ENCODE measurements at regions not wholly inside any gene's neighbourhood (a gene's known extent, or its start where the extent isn't known, plus 50 kb on each side); places are given as distances from the start of the nearest gene placed in this dataset.

DNA sequence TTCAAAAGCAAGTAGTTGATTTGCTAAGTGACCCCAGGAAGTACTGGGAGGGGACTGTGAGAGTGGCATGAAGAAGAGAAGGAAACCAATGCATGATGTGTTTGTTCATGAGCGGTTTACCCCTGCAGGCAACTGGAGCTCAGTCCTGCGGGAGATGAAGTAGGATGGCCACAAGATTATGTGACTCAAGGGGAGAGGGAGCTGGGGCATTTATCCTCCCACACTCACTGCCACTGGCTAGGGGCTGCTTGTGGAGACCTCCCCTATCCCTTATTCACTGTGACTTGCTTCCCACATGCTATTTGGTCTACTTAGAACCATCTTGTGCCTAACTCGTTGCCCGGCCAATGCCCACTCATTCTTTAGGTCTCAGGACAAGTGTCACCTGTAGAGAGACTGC is 60.6 kb upstream of the TRIO start:
- TF ChIP-seq POLR2A (IDR thresholded peaks at IDR 0.05) (no peak), POLR2AphosphoS5 (IDR thresholded peaks at IDR 0.05) (no peak)
- TF ChIP-seq, protein P1, sequence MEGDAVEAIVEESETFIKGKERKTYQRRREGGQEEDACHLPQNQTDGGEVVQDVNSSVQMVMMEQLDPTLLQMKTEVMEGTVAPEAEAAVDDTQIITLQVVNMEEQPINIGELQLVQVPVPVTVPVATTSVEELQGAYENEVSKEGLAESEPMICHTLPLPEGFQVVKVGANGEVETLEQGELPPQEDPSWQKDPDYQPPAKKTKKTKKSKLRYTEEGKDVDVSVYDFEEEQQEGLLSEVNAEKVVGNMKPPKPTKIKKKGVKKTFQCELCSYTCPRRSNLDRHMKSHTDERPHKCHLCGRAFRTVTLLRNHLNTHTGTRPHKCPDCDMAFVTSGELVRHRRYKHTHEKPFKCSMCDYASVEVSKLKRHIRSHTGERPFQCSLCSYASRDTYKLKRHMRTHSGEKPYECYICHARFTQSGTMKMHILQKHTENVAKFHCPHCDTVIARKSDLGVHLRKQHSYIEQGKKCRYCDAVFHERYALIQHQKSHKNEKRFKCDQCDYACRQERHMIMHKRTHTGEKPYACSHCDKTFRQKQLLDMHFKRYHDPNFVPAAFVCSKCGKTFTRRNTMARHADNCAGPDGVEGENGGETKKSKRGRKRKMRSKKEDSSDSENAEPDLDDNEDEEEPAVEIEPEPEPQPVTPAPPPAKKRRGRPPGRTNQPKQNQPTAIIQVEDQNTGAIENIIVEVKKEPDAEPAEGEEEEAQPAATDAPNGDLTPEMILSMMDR (IDR thresholded peaks at IDR 0.05): no peak
- H3K27me3 ChIP-seq: no peaks in the 10 kb centered on the region
- no peaks in the 10 kb centered on the region for H3K4me1 ChIP-seq
- H3K4me3 ChIP-seq: no peak overlapping the region
- no peak overlapping the region for H3K27ac ChIP-seq
- H3K9me3 ChIP-seq: no peaks in the 10 kb centered on the region
- DNase-seq (ENCODE audit: low spot score in 2 of 2): no peak
- intact Hi-C loops (cut with DNase I; ENCODE audit: low total_unique reads): no loop called here
- no peaks in the 10 kb centered on the region for H3K36me3 ChIP-seq

DNA sequence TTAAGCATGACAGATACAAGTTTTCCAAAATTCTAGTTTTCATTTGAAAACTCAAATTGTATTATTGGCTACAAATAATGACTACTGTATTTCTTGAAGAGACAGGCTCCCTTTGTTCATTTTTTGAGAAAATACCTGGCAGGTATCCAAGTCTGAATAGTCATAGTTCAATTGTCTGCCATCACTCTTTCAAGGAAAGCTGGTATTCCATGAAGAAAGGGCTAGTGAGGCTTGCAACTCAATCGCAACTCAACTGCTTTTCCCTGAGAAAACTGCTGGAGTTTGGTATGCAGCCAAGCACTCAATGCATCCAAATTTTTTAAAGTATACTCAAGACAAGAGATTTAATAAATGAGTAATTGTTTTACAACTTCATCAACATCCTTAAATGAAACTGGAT is 61.4 kb upstream of the TRIO start:
- Histone ChIP-seq H3K27ac (no peak overlapping the region), H3K36me3 (no peaks in the 10 kb centered on the region), H3K4me1 (no peaks in the 10 kb centered on the region), H3K27me3 (no peaks in the 10 kb centered on the region), H3K9me3 (no peaks in the 10 kb centered on the region), H3K4me3 (no peak overlapping the region)
- intact Hi-C loops (cut with DNase I; ENCODE audit: low total_unique reads): no loop called here
- TF ChIP-seq POLR2AphosphoS5 (IDR thresholded peaks at IDR 0.05) (no peak), POLR2A (IDR thresholded peaks at IDR 0.05) (no peak)
- TF ChIP-seq, protein P1 (IDR thresholded peaks at IDR 0.05): no peak
- DNase-seq (ENCODE audit: low spot score in 2 of 2): no peak

GRCh38 chr5:14078716-14079115 is 64.4 kb upstream of the TRIO start:
- Histone ChIP-seq H3K36me3 (no peaks in the 10 kb centered on the region), H3K4me1 (no peaks in the 10 kb centered on the region), H3K27me3 (no peaks in the 10 kb centered on the region), H3K27ac (no peak overlapping the region), H3K9me3 (no peaks in the 10 kb centered on the region), H3K4me3 (no peak overlapping the region)
- TF ChIP-seq, protein P1 (IDR thresholded peaks at IDR 0.05): no peak
- TF ChIP-seq POLR2AphosphoS5 (IDR thresholded peaks at IDR 0.05): no peak
- no peak for TF ChIP-seq POLR2A (IDR thresholded peaks at IDR 0.05)
- DNase-seq (ENCODE audit: low spot score in 2 of 2): no peak
- intact Hi-C loops (cut with DNase I; ENCODE audit: low total_unique reads): no loop called here

DNA sequence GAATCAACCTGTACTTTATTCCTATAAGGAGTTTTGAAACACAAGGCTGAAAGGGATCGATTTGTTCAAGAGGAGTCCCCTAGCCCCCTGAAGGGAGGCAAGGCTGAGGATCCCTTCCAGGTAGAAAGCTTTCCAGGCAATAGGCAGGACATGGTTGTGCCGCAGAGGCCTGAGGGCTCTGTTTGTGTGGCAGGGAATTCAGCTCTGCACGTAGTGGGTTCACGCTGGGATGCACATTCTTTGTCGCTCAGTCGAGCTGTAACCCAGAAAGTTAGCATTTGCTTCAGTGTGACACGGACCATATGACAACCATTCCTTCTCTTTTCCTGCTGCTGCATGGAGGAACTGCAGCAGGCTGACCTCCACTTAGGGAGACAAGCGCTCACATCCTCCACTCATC is 65.6 kb upstream of the TRIO start:
- intact Hi-C loops (cut with DNase I; ENCODE audit: low total_unique reads): no loop called here
- Histone ChIP-seq H3K27me3 (no peaks in the 10 kb centered on the region), H3K4me3 (no peak overlapping the region), H3K9me3 (no peaks in the 10 kb centered on the region), H3K36me3 (no peaks in the 10 kb centered on the region), H3K27ac (no peak overlapping the region), H3K4me1 (no peaks in the 10 kb centered on the region)
- TF ChIP-seq, protein P1 (IDR thresholded peaks at IDR 0.05): no peak
- no peak for TF ChIP-seq POLR2AphosphoS5 (IDR thresholded peaks at IDR 0.05)
- TF ChIP-seq POLR2A (IDR thresholded peaks at IDR 0.05): no peak
- DNase-seq (ENCODE audit: low spot score in 2 of 2): no peak

GRCh38 chr5:14076561-14076960 is 66.6 kb upstream of the TRIO start:
- Histone ChIP-seq H3K4me3 (no peak overlapping the region), H3K9me3 (no peaks in the 10 kb centered on the region), H3K27ac (no peak overlapping the region), H3K36me3 (no peaks in the 10 kb centered on the region), H3K27me3 (no peaks in the 10 kb centered on the region), H3K4me1 (no peaks in the 10 kb centered on the region)
- DNase-seq (ENCODE audit: low spot score in 2 of 2): no peak
- TF ChIP-seq, protein P1 (IDR thresholded peaks at IDR 0.05): no peak
- TF ChIP-seq POLR2A (IDR thresholded peaks at IDR 0.05) (no peak), POLR2AphosphoS5 (IDR thresholded peaks at IDR 0.05) (no peak)
- intact Hi-C loops (cut with DNase I; ENCODE audit: low total_unique reads): no loop called here

Measured in breast epithelium (tissue), 4 donors.